Forelimb muscle (tissue), 1 donor: ENCODE measurements at regions not wholly inside any gene's neighbourhood (a gene's known extent, or its start where the extent isn't known, plus 50 kb on each side); places are given as distances from the start of the nearest gene placed in this dataset.

Experiments used
- DNase-seq: peaks from one replicate; pipeline ENCODE4 v3.0.0-alpha.2; 2013; ENCODE audit warnings: low read depth

GRCh38 chr1:193312432-193312831 lies 126.0 kb upstream of the B3GALT2 start:
- no peak for DNase-seq

GRCh38 chr1:193311226-193311948 lies 125.0 kb upstream of the B3GALT2 start:
- DNase-seq: no peak

- no peak for DNase-seq
Measured at GRCh38 chr1:193310564-193310963, 124.2 kb upstream of the B3GALT2 start.

- DNase-seq: no peak
Measured at GRCh38 chr1:193309936-193310475, 123.6 kb upstream of the B3GALT2 start.

- DNase-seq: no peak
Measured at GRCh38 chr1:193308438-193308837, 122.0 kb upstream of the B3GALT2 start.

- DNase-seq: no peak
Measured at GRCh38 chr1:193306430-193306829, 120.0 kb upstream of the B3GALT2 start.
